ENCODE measurements at regions not wholly inside any gene's neighbourhood (a gene's known extent, or its start where the extent isn't known, plus 50 kb on each side); places are given as distances from the start of the nearest gene placed in this dataset.

- TF ChIP-seq TAF1 (IDR thresholded peaks at IDR 0.05; ENCODE audit: low read depth) (no peak), RAD21 (conservative IDR thresholded peaks at IDR 0.05) (no peak), POLR2AphosphoS5 (IDR thresholded peaks at IDR 0.05) (no peak), EZH2 (IDR thresholded peaks at IDR 0.05; ENCODE audit: borderline replicate concordance, insufficient read depth, low read length, poor library complexity, severe bottlenecking) (no peak), CTCF (IDR thresholded peaks at IDR 0.05; ENCODE audit: poor library complexity, severe bottlenecking) (no peak), EP300 (conservative IDR thresholded peaks at IDR 0.05; ENCODE audit: poor library complexity, severe bottlenecking) (no peak)
Observed at GRCh38 chr1:60765204-60765603, 317.2 kb upstream of the NFIA start.
